Peyer's patch (tissue), 4 donors: ENCODE measurements at regions not wholly inside any gene's neighbourhood (a gene's known extent, or its start where the extent isn't known, plus 50 kb on each side); places are given as distances from the start of the nearest gene placed in this dataset.
"Not testable (repeated sequence)": the region's sequence is repeated elsewhere in the genome, so short reads cannot be mapped to it uniquely, and the experiment has no call there.

Source experiments
- POLR2A ChIP-seq, 2 donors: fragments of 450-650 bp; IDR thresholded peaks; one replicate each; pipeline ENCODE4 v1.5.1; 2017; ENCODE audit warnings: antibody characterized with exemption in 2 of 2, mild to moderate bottlenecking in 2 of 2, moderate library complexity in 2 of 2
- TF ChIP-seq, protein P1 (sequence below), 6 experiments: fragments of 450-650 bp in 4 of 6; fragments of 200-600 bp in 2 of 6; sonication (generic) in 1 of 6; IDR thresholded peaks; one replicate each; pipeline ENCODE4 v1.5.1; 2017 to 2019; ENCODE audit warnings: antibody characterized with exemption in 6 of 6, mild to moderate bottlenecking in 3 of 6, moderate library complexity in 1 of 6

DNA sequence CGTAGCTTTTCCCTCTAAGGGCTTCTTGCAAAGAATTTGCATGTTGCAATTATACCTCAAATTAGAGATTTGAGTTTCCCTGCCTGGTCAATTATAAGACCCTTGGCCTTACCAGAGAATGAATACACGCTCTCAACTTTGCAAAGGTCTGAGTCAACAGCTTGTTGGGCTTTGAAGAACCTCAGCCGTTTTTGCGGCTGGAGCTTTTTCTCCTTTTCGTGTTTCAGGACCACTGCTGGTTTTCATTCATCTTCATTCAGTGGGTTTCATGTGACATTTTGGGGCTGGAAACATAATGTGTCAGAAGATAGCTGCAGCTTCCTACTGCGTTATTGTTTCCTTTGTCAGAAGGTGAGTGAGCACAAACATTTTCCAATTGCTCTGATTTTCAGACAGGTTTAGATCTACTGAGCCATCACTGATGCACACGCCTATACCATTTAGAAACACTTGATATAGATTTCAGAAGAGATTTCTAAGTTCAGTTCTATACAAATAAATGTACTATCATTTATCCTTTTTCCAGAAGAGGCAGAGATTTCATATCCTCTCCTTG lies 152.3 kb downstream of the SPDYE17 start:
- TF ChIP-seq, protein P1, sequence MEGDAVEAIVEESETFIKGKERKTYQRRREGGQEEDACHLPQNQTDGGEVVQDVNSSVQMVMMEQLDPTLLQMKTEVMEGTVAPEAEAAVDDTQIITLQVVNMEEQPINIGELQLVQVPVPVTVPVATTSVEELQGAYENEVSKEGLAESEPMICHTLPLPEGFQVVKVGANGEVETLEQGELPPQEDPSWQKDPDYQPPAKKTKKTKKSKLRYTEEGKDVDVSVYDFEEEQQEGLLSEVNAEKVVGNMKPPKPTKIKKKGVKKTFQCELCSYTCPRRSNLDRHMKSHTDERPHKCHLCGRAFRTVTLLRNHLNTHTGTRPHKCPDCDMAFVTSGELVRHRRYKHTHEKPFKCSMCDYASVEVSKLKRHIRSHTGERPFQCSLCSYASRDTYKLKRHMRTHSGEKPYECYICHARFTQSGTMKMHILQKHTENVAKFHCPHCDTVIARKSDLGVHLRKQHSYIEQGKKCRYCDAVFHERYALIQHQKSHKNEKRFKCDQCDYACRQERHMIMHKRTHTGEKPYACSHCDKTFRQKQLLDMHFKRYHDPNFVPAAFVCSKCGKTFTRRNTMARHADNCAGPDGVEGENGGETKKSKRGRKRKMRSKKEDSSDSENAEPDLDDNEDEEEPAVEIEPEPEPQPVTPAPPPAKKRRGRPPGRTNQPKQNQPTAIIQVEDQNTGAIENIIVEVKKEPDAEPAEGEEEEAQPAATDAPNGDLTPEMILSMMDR (IDR thresholded peaks at IDR 0.05) = not testable (repeated sequence)
- not testable (repeated sequence) for TF ChIP-seq POLR2A (IDR thresholded peaks at IDR 0.05)
